Endothelial cell (in vitro differentiated cells): ENCODE measurements at regions not wholly inside any gene's neighbourhood (a gene's known extent, or its start where the extent isn't known, plus 50 kb on each side); places are given as distances from the start of the nearest gene placed in this dataset.

Experiments
- DNase-seq: peaks from one replicate; pipeline ENCODE4 v3.0.0; 2021; ENCODE audit warnings: low spot score
- H3K27ac Mint-ChIP-seq: one replicate; pipeline ENCODE4 v1.8.0; 2021; ENCODE audit warnings: mixed read lengths, inconsistent platforms; ENCODE audit not compliant: unreplicated experiment
- H3K27me3 Mint-ChIP-seq: one replicate; pipeline ENCODE4 v1.8.0; 2021; ENCODE audit warnings: mild to moderate bottlenecking, moderate library complexity, mixed read lengths, inconsistent platforms; ENCODE audit not compliant: unreplicated experiment
- H3K36me3 Mint-ChIP-seq: one replicate; pipeline ENCODE4 v1.8.0; 2021; ENCODE audit warnings: mild to moderate bottlenecking, low read depth, mixed read lengths, inconsistent platforms; ENCODE audit not compliant: unreplicated experiment
- H3K4me1 Mint-ChIP-seq: one replicate; pipeline ENCODE4 v1.8.0; 2021; ENCODE audit warnings: mild to moderate bottlenecking, mixed read lengths, inconsistent platforms; ENCODE audit not compliant: unreplicated experiment
- H3K4me3 Mint-ChIP-seq: one replicate; pipeline ENCODE4 v1.8.0; 2021; ENCODE audit warnings: mild to moderate bottlenecking, mixed read lengths, inconsistent platforms; ENCODE audit not compliant: unreplicated experiment
- H3K9me3 Mint-ChIP-seq: one replicate; pipeline ENCODE4 v1.8.0; 2021; ENCODE audit warnings: mixed read lengths, inconsistent platforms; ENCODE audit not compliant: unreplicated experiment
- CTCF ChIP-seq: fragments of 200-600 bp; sonication (generic); IDR thresholded peaks from one replicate; pipeline ENCODE4 v1.5.0; 2021; ENCODE audit warnings: antibody characterized with exemption; ENCODE audit not compliant: unreplicated experiment

GRCh38 chr2:128714285-128714684 lies 395.6 kb upstream of the HS6ST1 start:
- no peak for DNase-seq
- Mint-ChIP-seq H3K27me3 (peaks cover 1% of the 10 kb centered on the region), H3K4me3 (no peak overlapping the region), H3K9me3 (no peaks in the 10 kb centered on the region), H3K27ac (no peak overlapping the region), H3K4me1 (peaks cover 4% of the 10 kb centered on the region), H3K36me3 (no peaks in the 10 kb centered on the region)
- no peak for TF ChIP-seq CTCF

- Mint-ChIP-seq H3K27me3 (peaks cover 1% of the 10 kb centered on the region), H3K4me3 (no peak overlapping the region), H3K27ac (no peak overlapping the region), H3K36me3 (no peaks in the 10 kb centered on the region), H3K4me1 (peaks cover 4% of the 10 kb centered on the region), H3K9me3 (no peaks in the 10 kb centered on the region)
- no peak for DNase-seq
- TF ChIP-seq CTCF = no peak
Measured at GRCh38 chr2:128714851-128715312, 396.2 kb upstream of the HS6ST1 start.

- TF ChIP-seq CTCF = no peak
- peaks cover 4% of the 10 kb centered on the region for H3K4me1 Mint-ChIP-seq
- no peak overlapping the region for H3K27ac Mint-ChIP-seq
- no peaks in the 10 kb centered on the region for H3K9me3 Mint-ChIP-seq
- H3K36me3 Mint-ChIP-seq = no peaks in the 10 kb centered on the region
- peaks cover 1% of the 10 kb centered on the region for H3K27me3 Mint-ChIP-seq
- no peak overlapping the region for H3K4me3 Mint-ChIP-seq
- DNase-seq = no peak
Measured at GRCh38 chr2:128715360-128715759, 396.7 kb upstream of the HS6ST1 start.

- no peaks in the 10 kb centered on the region for H3K36me3 Mint-ChIP-seq
- H3K4me1 Mint-ChIP-seq = peaks cover 4% of the 10 kb centered on the region
- H3K27me3 Mint-ChIP-seq = peaks cover 1% of the 10 kb centered on the region
- no peak overlapping the region for H3K27ac Mint-ChIP-seq
- DNase-seq = no peak
- no peak overlapping the region for H3K4me3 Mint-ChIP-seq
- no peaks in the 10 kb centered on the region for H3K9me3 Mint-ChIP-seq
- TF ChIP-seq CTCF = no peak
Measured at GRCh38 chr2:128716299-128716721, 397.6 kb upstream of the HS6ST1 start.

- TF ChIP-seq CTCF = no peak
- Mint-ChIP-seq H3K4me1 (peaks cover 4% of the 10 kb centered on the region), H3K27me3 (peaks cover 1% of the 10 kb centered on the region), H3K9me3 (no peaks in the 10 kb centered on the region), H3K36me3 (no peaks in the 10 kb centered on the region), H3K27ac (no peak overlapping the region), H3K4me3 (no peak overlapping the region)
- DNase-seq = no peak
Measured at GRCh38 chr2:128717758-128718710, 399.4 kb upstream of the HS6ST1 start.
